HK-2 (cell line): ENCODE measurements at regions not wholly inside any gene's neighbourhood (a gene's known extent, or its start where the extent isn't known, plus 50 kb on each side); places are given as distances from the start of the nearest gene placed in this dataset.
A peak's percentile ranks its signal among the peaks of the same experiment; 100 is the strongest.

ENCODE experiments used
- DNase-seq: peaks from one replicate; pipeline ENCODE4 v3.0.0-alpha.2; 2018; ENCODE audit not compliant: unreplicated experiment

GRCh38 chr18:53817976-53818950, 406.2 kb downstream of the MBD2 start:
- DNase-seq, result no peak

GRCh38 chr18:53800171-53800570, 424.3 kb downstream of the MBD2 start:
- no peak for DNase-seq

- DNase-seq, result no peak
Measured at GRCh38 chr18:53799134-53799533, 425.3 kb downstream of the MBD2 start.

GRCh38 chr18:53798516-53798915, 426.0 kb downstream of the MBD2 start:
- no peak for DNase-seq

- DNase-seq, result no peak
Measured at GRCh38 chr18:53797998-53798495, 426.4 kb downstream of the MBD2 start.

- DNase-seq, result no peak
Measured at GRCh38 chr18:53796040-53796729, 428.3 kb downstream of the MBD2 start.

GRCh38 chr18:53795610-53796009, 428.9 kb downstream of the MBD2 start:
- DNase-seq, result no peak

- DNase-seq, result no peak
Measured at GRCh38 chr18:53795061-53795460, 429.4 kb downstream of the MBD2 start.

GRCh38 chr18:53792762-53793161, 431.7 kb downstream of the MBD2 start:
- DNase-seq, result no peak

- no peak for DNase-seq
Measured at GRCh38 chr18:53790786-53791185, 433.7 kb downstream of the MBD2 start.

GRCh38 chr18:53789376-53790247, 434.9 kb downstream of the MBD2 start:
- DNase-seq, result no peak

- no peak for DNase-seq
Measured at GRCh38 chr18:53785811-53786210, 438.7 kb downstream of the MBD2 start.

GRCh38 chr18:53784253-53784652, 440.2 kb downstream of the MBD2 start:
- no peak for DNase-seq

GRCh38 chr18:53780666-53781065, 443.8 kb downstream of the MBD2 start:
- DNase-seq, result no peak

- DNase-seq, result no peak
Measured at GRCh38 chr18:53772293-53772692, 452.2 kb downstream of the MBD2 start.

- no peak for DNase-seq
Measured at GRCh38 chr18:53771664-53772063, 452.8 kb downstream of the MBD2 start.

GRCh38 chr18:53765211-53765610, 459.3 kb downstream of the MBD2 start:
- no peak for DNase-seq

- peak; percentile 0 for DNase-seq
Measured at GRCh38 chr18:53764086-53764485, 460.4 kb downstream of the MBD2 start.

- DNase-seq, result no peak
Measured at GRCh38 chr18:53757328-53757727, 467.1 kb downstream of the MBD2 start.

- DNase-seq, result no peak
Measured at GRCh38 chr18:53756610-53756972, 467.9 kb downstream of the MBD2 start.

- no peak for DNase-seq
Measured at GRCh38 chr18:53755914-53756609, 468.4 kb downstream of the MBD2 start.
